HepG2 (cell line): ENCODE measurements at regions not wholly inside any gene's neighbourhood (a gene's known extent, or its start where the extent isn't known, plus 50 kb on each side); places are given as distances from the start of the nearest gene placed in this dataset.

Experiments
- ATAC-seq: fragments of 200-7000 bp; cut with Tn5 transposase; 3 replicates; pipeline ENCODE4 v1.9.1; 2020; ENCODE audit warnings: mild to moderate bottlenecking, moderate library complexity
- BruUV-seq: library from RNA; stranded (reverse); fragments of 400-500 nt; replicated peaks from 2 replicates; lab custom pipeline; 2021; lab: Mats Ljungman, UMichigan
- CTCF ChIA-PET: fragments of 300-600 bp; formaldehyde crosslinking; extraction: SDS; loops from one replicate; lab custom pipeline; 2021; ENCODE audit warnings: low total read pairs, inconsistent platforms, low intra/inter-chr PET ratio; lab: Yijun Ruan, JAX
- POLR2A ChIA-PET: fragments of 350-600 bp; sonication (Branson Sonifier 250); formaldehyde crosslinking; loops from one replicate; lab custom pipeline; 2020; ENCODE audit warnings: antibody characterized with exemption, inconsistent platforms; lab: Yijun Ruan, JAX
- DNase-seq: peaks from one replicate; pipeline ENCODE4 v3.0.0-alpha.2; 2015; ENCODE audit warnings: low spot score
- FAIRE-seq: peaks from 3 replicates; lab custom pipeline; 2011; peaks lifted over from hg19 to GRCh38; lab: Jason Lieb, UNC
- H2AFZ ChIP-seq: one replicate; pipeline ENCODE4 v1.6.1; 2011; ENCODE audit warnings: low read length, inconsistent platforms
- H3K27ac ChIP-seq: fragments of 300-600 bp; 3 replicates; pipeline ENCODE4 v1.8.0; 2011; ENCODE audit warnings: mixed run types, mild to moderate bottlenecking, mixed read lengths, low read length, inconsistent platforms; ENCODE audit not compliant: insufficient read depth; ENCODE audit errors: extremely low read length
- H3K27me3 ChIP-seq, 2 experiments: fragments of 200-600 bp in 1 of 2; 2 replicates in 1 of 2; 3 replicates in 1 of 2; pipeline versions ENCODE4 v1.6.0 to v1.8.0; 2011; ENCODE audit warnings: low read length in 2 of 2, mild to moderate bottlenecking in 2 of 2, moderate library complexity in 2 of 2, inconsistent platforms in 1 of 2; ENCODE audit not compliant: insufficient read depth in 2 of 2, control insufficient read depth in 1 of 2
- H3K36me3 ChIP-seq, 2 experiments: fragments of 200-600 bp in 1 of 2; replicated peaks in 1 of 2; 2 replicates in 1 of 2; 3 replicates in 1 of 2; pipeline versions ENCODE4 v1.5.1 to v1.8.0; 2011; ENCODE audit warnings: low read length in 2 of 2, inconsistent platforms in 1 of 2; ENCODE audit not compliant: insufficient read depth in 2 of 2, control insufficient read depth in 1 of 2
- H3K4me1 ChIP-seq: 2 replicates; pipeline ENCODE4 v1.5.1; 2012; ENCODE audit warnings: low read length, inconsistent platforms; ENCODE audit not compliant: insufficient read depth
- H3K4me2 ChIP-seq: 2 replicates; pipeline ENCODE4 v1.6.0; 2011; ENCODE audit warnings: low read depth, low read length, inconsistent platforms
- H3K4me3 ChIP-seq, 3 experiments: fragments of 200-600 bp in 1 of 3; sonication (generic), shearing (Covaris generic) in 1 of 3; replicated peaks in 1 of 3; 2 replicates each; pipeline ENCODE4 v1.5.1; 2011 to 2016; ENCODE audit warnings: low read length in 3 of 3, inconsistent platforms in 2 of 3, low read depth in 2 of 3, mild to moderate bottlenecking in 2 of 3, control low read depth in 1 of 3, mixed read lengths in 1 of 3; ENCODE audit not compliant: insufficient read depth in 1 of 3
- H3K79me2 ChIP-seq: one replicate; pipeline ENCODE4 v1.6.1; 2011; ENCODE audit warnings: low read length, inconsistent platforms; ENCODE audit not compliant: insufficient read depth
- H3K9ac ChIP-seq: 2 replicates; pipeline ENCODE4 v1.6.0; 2011; ENCODE audit warnings: mild to moderate bottlenecking, low read depth, low read length, inconsistent platforms; ENCODE audit not compliant: insufficient read depth
- H3K9me3 ChIP-seq: 2 replicates; pipeline ENCODE4 v1.5.1; 2012; ENCODE audit warnings: mild to moderate bottlenecking, low read length
- H4K20me1 ChIP-seq: 2 replicates; pipeline ENCODE4 v1.6.0; 2011; ENCODE audit warnings: inconsistent platforms, mild to moderate bottlenecking, low read length, moderate library complexity; ENCODE audit not compliant: insufficient read depth
- DPF2 ChIP-seq: sonication (generic); formaldehyde crosslinking; IDR thresholded peaks from 2 replicates; pipeline ENCODE4 v1.4.0; 2020; ENCODE audit warnings: mild to moderate bottlenecking, low read depth, missing genetic modification reagents, borderline replicate concordance
- HMG20B ChIP-seq: conservative IDR thresholded peaks from 2 replicates; pipeline ENCODE4 v1.6.1; 2016; ENCODE audit warnings: missing genetic modification reagents, missing compliant biosample characterization
- KDM2A ChIP-seq: sonication (generic); formaldehyde crosslinking; IDR thresholded peaks from 2 replicates; pipeline ENCODE4 v1.4.0; 2020; ENCODE audit warnings: low read depth, missing genetic modification reagents, borderline replicate concordance
- KLF13 ChIP-seq: sonication (generic); formaldehyde crosslinking; IDR thresholded peaks from 2 replicates; pipeline ENCODE4 v1.4.0; 2020; ENCODE audit warnings: mild to moderate bottlenecking, missing genetic modification reagents
- MAX ChIP-seq: IDR thresholded peaks from 2 replicates; pipeline ENCODE4 v1.6.1; 2012; ENCODE audit warnings: inconsistent platforms
- MED13 ChIP-seq: sonication (generic); formaldehyde crosslinking; IDR thresholded peaks from 2 replicates; pipeline ENCODE4 v1.5.0; 2020; ENCODE audit warnings: missing genetic modification reagents
- NRL ChIP-seq: sonication (generic); formaldehyde crosslinking; IDR thresholded peaks from 2 replicates; pipeline ENCODE4 v1.5.0; 2020; ENCODE audit warnings: missing genetic modification reagents, mild to moderate bottlenecking, moderate library complexity, borderline replicate concordance
- PCBP1 ChIP-seq: fragments of 200-400 bp; formaldehyde crosslinking; IDR thresholded peaks from 2 replicates; pipeline ENCODE4 v1.6.1; 2017; ENCODE audit warnings: mild to moderate bottlenecking, low read depth, low read length, borderline replicate concordance
- RCOR2 ChIP-seq: IDR thresholded peaks from 2 replicates; pipeline ENCODE4 v1.6.1; 2016; ENCODE audit warnings: missing biosample characterization, missing genetic modification reagents
- SCMH1 ChIP-seq: sonication (generic); formaldehyde crosslinking; IDR thresholded peaks from 2 replicates; pipeline ENCODE4 v1.9.0; 2021; ENCODE audit warnings: missing genetic modification reagents, mild to moderate bottlenecking, borderline replicate concordance
- ZNF430 ChIP-seq: sonication (generic); formaldehyde crosslinking; IDR thresholded peaks from 2 replicates; pipeline ENCODE4 v1.9.0; 2021; ENCODE audit warnings: mild to moderate bottlenecking, missing genetic modification reagents
- ZNF484 ChIP-seq: sonication (generic); formaldehyde crosslinking; IDR thresholded peaks from 2 replicates; pipeline ENCODE4 v1.5.1; 2020; ENCODE audit warnings: mild to moderate bottlenecking, low read depth, missing genetic modification reagents, borderline replicate concordance
- ZSCAN31 ChIP-seq: sonication (generic); formaldehyde crosslinking; IDR thresholded peaks from 2 replicates; pipeline ENCODE4 v1.5.0; 2020; ENCODE audit warnings: low read depth, mild to moderate bottlenecking, missing genetic modification reagents
- WGBS: methylation state at CpG from one replicate; pipeline ENCODE4 v1.1.6; 2017; ENCODE audit warnings: low lambda C conversion rate; 5-methylcytosine and 5-hydroxymethylcytosine counted together
- in situ Hi-C: cut with HindIII; loops from 2 replicates; pipeline ENCODE4 v1.10.0; 2017; ENCODE audit warnings: low pct_unique_long_range_greater_than_20kb; ENCODE audit not compliant: extremely low pct_ligation_motif_present
- intact Hi-C: fragments of 100-400 bp; cut with micrococcal nuclease; formaldehyde crosslinking; loops from one replicate; pipeline ENCODE4 v1.10.0; 2022; ENCODE audit not compliant: unreplicated experiment
- TF ChIP-seq, protein P1 (sequence below): IDR thresholded peaks from 2 replicates; pipeline ENCODE4 v1.6.1; 2016; ENCODE audit warnings: mild to moderate bottlenecking, missing biosample characterization, missing genetic modification reagents
- TF ChIP-seq, protein P2 (sequence below): sonication (generic); formaldehyde crosslinking; IDR thresholded peaks from 2 replicates; pipeline ENCODE4 v1.4.0; 2020; ENCODE audit warnings: missing genetic modification reagents, borderline replicate concordance
- TF ChIP-seq, protein P3 (sequence below): sonication (generic); formaldehyde crosslinking; IDR thresholded peaks from 2 replicates; pipeline ENCODE4 v1.5.1; 2020; ENCODE audit warnings: mild to moderate bottlenecking, missing genetic modification reagents, borderline replicate concordance

GRCh38 chr21:28817871-28818270 is 174.8 kb downstream of the LTN1 start:
- Histone ChIP-seq H3K4me2 (no peak overlapping the region), H3K79me2 (no peaks in the 10 kb centered on the region), H3K27ac (no peak overlapping the region), H3K36me3 (no peaks in the 10 kb centered on the region), H4K20me1 (no peaks in the 10 kb centered on the region), H3K9me3 (no peaks in the 10 kb centered on the region), H3K9ac (no peak overlapping the region), H2AFZ (no peak overlapping the region), H3K4me1 (no peaks in the 10 kb centered on the region), H3K27me3 (no peaks in the 10 kb centered on the region), H3K4me3 (no peak overlapping the region)
- no peak for FAIRE-seq
- ATAC-seq, result no peak
- ChIA-PET CTCF (no interaction called here), POLR2A (no interaction called here)
- no peak for DNase-seq
- intact Hi-C loops (no loop called here), in situ Hi-C loops (no loop called here)
- WGBS, result 80% methylated on average over 2 of the region's 2 CpGs
- BruUV-seq, result no TSS peak
- no peak for TF ChIP-seq NRL (CRISPR knock-in tag)
- TF ChIP-seq HMG20B (CRISPR knock-in tag), result no peak
- TF ChIP-seq SCMH1 (CRISPR knock-in tag), result no peak
- TF ChIP-seq, protein P1, sequence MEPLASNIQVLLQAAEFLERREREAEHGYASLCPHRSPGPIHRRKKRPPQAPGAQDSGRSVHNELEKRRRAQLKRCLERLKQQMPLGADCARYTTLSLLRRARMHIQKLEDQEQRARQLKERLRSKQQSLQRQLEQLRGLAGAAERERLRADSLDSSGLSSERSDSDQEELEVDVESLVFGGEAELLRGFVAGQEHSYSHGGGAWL, result no peak
- no peak for TF ChIP-seq ZSCAN31
- TF ChIP-seq ZNF484, result no peak
- no peak for TF ChIP-seq RCOR2 (CRISPR knock-in tag)

DNA sequence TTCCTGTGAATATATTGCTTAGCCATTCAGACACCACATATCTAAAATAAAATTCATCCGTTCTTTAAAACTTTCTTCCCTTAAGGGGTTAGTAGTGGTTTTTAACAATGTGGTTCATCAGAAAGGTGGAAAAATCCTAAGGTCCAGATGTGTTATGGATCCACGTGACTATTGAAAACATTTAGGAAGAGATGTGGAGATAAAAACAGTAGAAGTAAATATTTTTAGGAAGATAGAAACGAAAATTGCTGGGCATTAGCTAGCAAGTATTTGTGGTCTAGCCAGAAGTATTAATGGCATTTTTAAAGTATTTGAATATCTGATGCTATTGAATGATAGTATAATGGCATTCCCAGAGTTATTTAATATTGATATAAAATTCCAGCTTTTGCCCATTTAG is 180.8 kb downstream of the LTN1 start:
- H3K4me2 ChIP-seq, result no peak overlapping the region
- no peaks in the 10 kb centered on the region for H3K9me3 ChIP-seq
- H3K4me1 ChIP-seq, result no peaks in the 10 kb centered on the region
- in situ Hi-C loops (no loop called here), intact Hi-C loops (no loop called here)
- H3K79me2 ChIP-seq, result no peaks in the 10 kb centered on the region
- BruUV-seq, result no TSS peak
- 60% methylated on average over 3 of the region's 3 CpGs for WGBS
- no peak overlapping the region for H2AFZ ChIP-seq
- no peak for FAIRE-seq
- no peaks in the 10 kb centered on the region for H3K27me3 ChIP-seq
- no peak overlapping the region for H3K27ac ChIP-seq
- no peak for ATAC-seq
- no peak for DNase-seq
- H3K4me3 ChIP-seq, result no peak overlapping the region
- H3K9ac ChIP-seq, result no peak overlapping the region
- H3K36me3 ChIP-seq, result no peaks in the 10 kb centered on the region
- H4K20me1 ChIP-seq, result no peaks in the 10 kb centered on the region
- ChIA-PET POLR2A (no interaction called here), CTCF (no interaction called here)
- TF ChIP-seq MED13 (no peak), ZNF430 (CRISPR knock-in tag) (no peak), KLF13 (CRISPR knock-in tag) (no peak), MAX (no peak), PCBP1 (no peak), KDM2A (CRISPR knock-in tag) (no peak), DPF2 (CRISPR knock-in tag) (no peak)
- TF ChIP-seq, protein P2, sequence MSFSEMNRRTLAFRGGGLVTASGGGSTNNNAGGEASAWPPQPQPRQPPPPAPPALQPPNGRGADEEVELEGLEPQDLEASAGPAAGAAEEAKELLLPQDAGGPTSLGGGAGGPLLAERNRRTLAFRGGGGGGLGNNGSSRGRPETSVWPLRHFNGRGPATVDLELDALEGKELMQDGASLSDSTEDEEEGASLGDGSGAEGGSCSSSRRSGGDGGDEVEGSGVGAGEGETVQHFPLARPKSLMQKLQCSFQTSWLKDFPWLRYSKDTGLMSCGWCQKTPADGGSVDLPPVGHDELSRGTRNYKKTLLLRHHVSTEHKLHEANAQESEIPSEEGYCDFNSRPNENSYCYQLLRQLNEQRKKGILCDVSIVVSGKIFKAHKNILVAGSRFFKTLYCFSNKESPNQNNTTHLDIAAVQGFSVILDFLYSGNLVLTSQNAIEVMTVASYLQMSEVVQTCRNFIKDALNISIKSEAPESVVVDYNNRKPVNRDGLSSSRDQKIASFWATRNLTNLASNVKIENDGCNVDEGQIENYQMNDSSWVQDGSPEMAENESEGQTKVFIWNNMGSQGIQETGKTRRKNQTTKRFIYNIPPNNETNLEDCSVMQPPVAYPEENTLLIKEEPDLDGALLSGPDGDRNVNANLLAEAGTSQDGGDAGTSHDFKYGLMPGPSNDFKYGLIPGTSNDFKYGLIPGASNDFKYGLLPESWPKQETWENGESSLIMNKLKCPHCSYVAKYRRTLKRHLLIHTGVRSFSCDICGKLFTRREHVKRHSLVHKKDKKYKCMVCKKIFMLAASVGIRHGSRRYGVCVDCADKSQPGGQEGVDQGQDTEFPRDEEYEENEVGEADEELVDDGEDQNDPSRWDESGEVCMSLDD (CRISPR knock-in tag), result no peak
- TF ChIP-seq, protein P3, sequence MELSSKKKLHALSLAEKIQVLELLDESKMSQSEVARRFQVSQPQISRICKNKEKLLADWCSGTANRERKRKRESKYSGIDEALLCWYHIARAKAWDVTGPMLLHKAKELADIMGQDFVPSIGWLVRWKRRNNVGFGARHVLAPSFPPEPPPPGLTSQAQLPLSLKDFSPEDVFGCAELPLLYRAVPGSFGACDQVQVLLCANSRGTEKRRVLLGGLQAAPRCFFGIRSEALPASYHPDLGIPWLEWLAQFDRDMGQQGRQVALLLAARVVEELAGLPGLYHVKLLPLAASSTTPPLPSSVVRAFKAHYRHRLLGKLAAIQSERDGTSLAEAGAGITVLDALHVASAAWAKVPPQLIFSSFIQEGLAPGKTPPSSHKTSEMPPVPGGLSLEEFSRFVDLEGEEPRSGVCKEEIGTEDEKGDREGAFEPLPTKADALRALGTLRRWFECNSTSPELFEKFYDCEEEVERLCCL (CRISPR knock-in tag), result no peak
